Mucosa of gallbladder (tissue), 1 donor: ENCODE measurements at regions not wholly inside any gene's neighbourhood (a gene's known extent, or its start where the extent isn't known, plus 50 kb on each side); places are given as distances from the start of the nearest gene placed in this dataset.

Experiments used
- DNase-seq: peaks from one replicate; pipeline ENCODE4 v3.0.0-alpha.2; 2020; ENCODE audit warnings: low spot score
- donor health status: DM: no; HTN: no; CAD: no.

- DNase-seq = no peak
These were observed 534.9 kb upstream of the KLF12 start for GRCh38 chr13:74669149-74669548.

- DNase-seq = no peak
These were observed 533.5 kb upstream of the KLF12 start for GRCh38 chr13:74667656-74668203.

- no peak for DNase-seq
These were observed 528.7 kb upstream of the KLF12 start for GRCh38 chr13:74662905-74663304.

- DNase-seq = no peak
These were observed 527.6 kb upstream of the KLF12 start for GRCh38 chr13:74661851-74662250.

GRCh38 chr13:74657765-74658164, 523.6 kb upstream of the KLF12 start:
- no peak for DNase-seq

- no peak for DNase-seq
These were observed 516.9 kb upstream of the KLF12 start for GRCh38 chr13:74651121-74651520.

GRCh38 chr13:74647991-74648390, 513.8 kb upstream of the KLF12 start:
- no peak for DNase-seq

GRCh38 chr13:74647211-74647610, 513.0 kb upstream of the KLF12 start:
- DNase-seq = no peak

GRCh38 chr13:74646091-74646490, 511.9 kb upstream of the KLF12 start:
- no peak for DNase-seq

- DNase-seq = no peak
These were observed 511.4 kb upstream of the KLF12 start for GRCh38 chr13:74645586-74645985.

- no peak for DNase-seq
These were observed 510.0 kb upstream of the KLF12 start for GRCh38 chr13:74644229-74644628.

GRCh38 chr13:74641586-74641985, 507.4 kb upstream of the KLF12 start:
- no peak for DNase-seq

- no peak for DNase-seq
These were observed 499.5 kb upstream of the KLF12 start for GRCh38 chr13:74633734-74634133.

GRCh38 chr13:74629985-74630384, 495.8 kb upstream of the KLF12 start:
- DNase-seq = no peak

- no peak for DNase-seq
These were observed 491.3 kb upstream of the KLF12 start for GRCh38 chr13:74625541-74625940.

- DNase-seq = no peak
These were observed 489.6 kb upstream of the KLF12 start for GRCh38 chr13:74623761-74624160.

- DNase-seq = no peak
These were observed 488.1 kb upstream of the KLF12 start for GRCh38 chr13:74622284-74622683.

- DNase-seq = no peak
These were observed 486.5 kb upstream of the KLF12 start for GRCh38 chr13:74620711-74621110.

GRCh38 chr13:74620308-74620707, 486.1 kb upstream of the KLF12 start:
- DNase-seq = no peak

GRCh38 chr13:74597526-74597925, 463.3 kb upstream of the KLF12 start:
- no peak for DNase-seq

GRCh38 chr13:74596691-74597090, 462.5 kb upstream of the KLF12 start:
- DNase-seq = no peak

- DNase-seq = no peak
These were observed 459.5 kb upstream of the KLF12 start for GRCh38 chr13:74593688-74594087.

- no peak for DNase-seq
These were observed 452.6 kb upstream of the KLF12 start for GRCh38 chr13:74586847-74587246.

GRCh38 chr13:74576420-74576819, 442.2 kb upstream of the KLF12 start:
- DNase-seq = no peak

GRCh38 chr13:74575729-74576125, 441.5 kb upstream of the KLF12 start:
- peak; percentile 29 for DNase-seq
